ENCODE measurements at regions not wholly inside any gene's neighbourhood (a gene's known extent, or its start where the extent isn't known, plus 50 kb on each side); places are given as distances from the start of the nearest gene placed in this dataset.

- no peak for FAIRE-seq
- DNase-seq (ENCODE audit: insufficient read length, low spot score), result no peak
- no peak for TF ChIP-seq CTCF (IDR thresholded peaks at IDR 0.05; ENCODE audit: insufficient read depth, missing control alignments)
These were observed 420.6 kb upstream of the UBE2E3 start for GRCh38 chr2:180559771-180560170.

- FAIRE-seq (no peak), DNase-seq (ENCODE audit: insufficient read length, low spot score) (no peak)
- no peak for TF ChIP-seq CTCF (IDR thresholded peaks at IDR 0.05; ENCODE audit: insufficient read depth, missing control alignments)
These were observed 421.4 kb upstream of the UBE2E3 start for GRCh38 chr2:180559038-180559437.

GRCh38 chr2:180555391-180555965 is 424.9 kb upstream of the UBE2E3 start:
- no peak for FAIRE-seq
- DNase-seq (ENCODE audit: insufficient read length, low spot score), result no peak
- TF ChIP-seq CTCF (IDR thresholded peaks at IDR 0.05; ENCODE audit: insufficient read depth, missing control alignments), result no peak

GRCh38 chr2:180554330-180554729 is 426.1 kb upstream of the UBE2E3 start:
- DNase-seq (ENCODE audit: insufficient read length, low spot score) (no peak), FAIRE-seq (no peak)
- no peak for TF ChIP-seq CTCF (IDR thresholded peaks at IDR 0.05; ENCODE audit: insufficient read depth, missing control alignments)

GRCh38 chr2:180553094-180553715 is 427.2 kb upstream of the UBE2E3 start:
- TF ChIP-seq CTCF (IDR thresholded peaks at IDR 0.05; ENCODE audit: insufficient read depth, missing control alignments), result no peak
- DNase-seq (ENCODE audit: insufficient read length, low spot score), result no peak
- no peak for FAIRE-seq

GRCh38 chr2:180542511-180542910 is 437.9 kb upstream of the UBE2E3 start:
- FAIRE-seq, result no peak
- TF ChIP-seq CTCF (IDR thresholded peaks at IDR 0.05; ENCODE audit: insufficient read depth, missing control alignments), result no peak
- no peak for DNase-seq (ENCODE audit: insufficient read length, low spot score)

- FAIRE-seq, result no peak
- DNase-seq (ENCODE audit: insufficient read length, low spot score), result no peak
- no peak for TF ChIP-seq CTCF (IDR thresholded peaks at IDR 0.05; ENCODE audit: insufficient read depth, missing control alignments)
These were observed 439.6 kb upstream of the UBE2E3 start for GRCh38 chr2:180540761-180541160.

Measured in D721Med (cell line).